ENCODE measurements at regions not wholly inside any gene's neighbourhood (a gene's known extent, or its start where the extent isn't known, plus 50 kb on each side); places are given as distances from the start of the nearest gene placed in this dataset.

DNA sequence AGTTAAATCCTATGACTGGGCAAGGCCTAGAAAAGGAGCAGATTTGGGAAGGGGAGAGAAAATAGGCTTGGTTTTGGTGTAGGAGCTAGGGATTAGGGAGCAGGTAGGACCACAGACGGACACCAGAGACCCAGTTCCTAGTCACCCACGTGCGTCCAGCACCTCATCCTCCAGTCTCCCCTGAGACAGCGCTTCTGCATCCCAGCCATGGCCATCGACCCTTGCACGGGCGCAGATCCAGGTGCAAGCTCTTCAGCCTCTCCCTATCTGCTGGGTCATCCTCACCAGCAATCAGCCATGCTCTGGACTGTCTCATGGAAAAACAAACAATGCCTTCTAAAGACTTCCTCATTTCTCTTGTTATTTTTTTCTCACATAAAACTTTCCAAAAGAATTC lies 246.8 kb upstream of the RAB6C start:
- TF ChIP-seq CTCF (IDR thresholded peaks at IDR 0.05; ENCODE audit: insufficient read depth, low read length, poor library complexity, severe bottlenecking) (no peak), EZH2phosphoT487 (conservative IDR thresholded peaks at IDR 0.05; ENCODE audit: low read length) (no peak)
